Hematopoietic multipotent progenitor cell treated with erythropoietin and hydrocortisone succinate and interleukin-3 and kit ligand, for 8 days (in vitro differentiated cells): ENCODE measurements at regions not wholly inside any gene's neighbourhood (a gene's known extent, or its start where the extent isn't known, plus 50 kb on each side); places are given as distances from the start of the nearest gene placed in this dataset.
"Not testable (repeated sequence)": the region's sequence is repeated elsewhere in the genome, so short reads cannot be mapped to it uniquely, and the experiment has no call there.

Source experiments
- DNase-seq: peaks from one replicate; pipeline ENCODE4 v3.0.0-alpha.2; 2015

DNA sequence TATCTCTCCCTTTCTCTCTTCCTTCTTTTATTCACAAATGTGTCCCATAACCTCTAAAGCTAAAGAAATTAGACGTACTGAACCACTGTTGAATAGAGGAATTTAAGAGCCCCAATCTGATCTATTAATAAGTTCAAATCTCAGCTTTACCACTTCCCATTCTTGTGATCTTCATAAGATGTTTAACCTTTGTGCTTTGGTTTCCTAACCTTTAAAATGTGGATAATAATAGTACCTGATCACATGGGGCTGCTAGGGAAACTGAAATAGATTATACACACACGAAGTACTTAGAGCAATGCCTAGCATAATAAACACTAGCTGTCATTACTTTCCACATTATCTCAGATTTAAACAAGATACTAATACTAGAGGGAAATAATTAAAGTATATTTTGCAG lies 324.3 kb upstream of the SEMA6A start:
- no peak for DNase-seq

DNA sequence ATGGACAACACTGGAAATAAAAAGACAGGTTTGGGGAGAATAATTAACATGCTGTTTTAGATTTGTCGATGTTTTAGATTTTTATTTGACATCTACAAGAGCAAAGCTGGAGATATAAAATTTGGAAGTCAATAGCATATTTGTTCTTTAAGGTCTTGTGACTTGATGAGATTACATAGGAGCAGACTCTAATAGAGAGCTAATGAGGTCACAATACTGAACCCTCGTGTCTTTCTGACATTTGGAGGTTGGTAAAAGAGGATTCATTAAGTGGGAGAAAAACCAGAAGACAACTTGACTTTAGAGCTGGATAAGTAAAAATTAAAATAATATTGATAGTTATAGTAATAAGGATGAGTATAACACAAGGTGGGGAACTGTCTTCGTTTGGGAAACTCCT lies 322.7 kb upstream of the SEMA6A start:
- DNase-seq = no peak

DNA sequence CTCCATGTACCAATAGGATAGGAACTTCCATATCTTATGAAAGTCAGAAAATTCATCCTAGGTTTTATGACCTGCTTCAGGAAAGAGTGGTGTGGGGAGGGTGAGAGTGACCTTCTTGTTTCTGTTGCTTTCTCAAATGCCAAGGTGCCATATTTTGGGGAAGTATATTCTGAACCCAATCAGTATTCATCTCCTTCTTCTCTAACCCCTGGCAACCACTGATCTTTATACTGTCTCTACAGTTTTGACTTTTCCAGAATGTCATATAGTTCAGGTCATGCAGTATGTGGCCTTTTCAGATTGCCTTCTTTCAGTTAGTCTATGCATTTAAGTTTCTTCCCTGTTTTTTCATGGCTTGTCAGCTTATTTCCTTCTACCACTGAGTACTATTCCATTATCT lies 321.4 kb upstream of the SEMA6A start:
- no peak for DNase-seq

DNA sequence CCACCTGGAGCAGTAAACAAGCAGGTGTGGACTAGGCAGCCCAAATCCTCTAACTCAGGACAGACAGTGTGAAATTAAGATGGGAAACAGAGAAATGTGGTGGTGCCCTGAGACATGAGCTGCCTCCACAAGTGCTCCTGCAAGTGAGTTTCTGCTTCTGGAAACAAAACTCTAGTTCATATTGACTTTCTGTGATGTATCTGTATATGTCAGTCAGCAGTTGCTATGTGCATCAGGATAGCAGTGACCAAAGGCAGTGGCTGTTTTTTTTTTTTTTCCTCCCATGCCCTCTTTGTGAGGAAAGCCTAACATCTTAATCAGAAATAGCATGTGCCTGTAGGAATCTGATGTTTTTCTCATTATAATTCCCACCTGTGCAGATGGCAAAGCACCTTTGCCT lies 318.4 kb upstream of the SEMA6A start:
- DNase-seq = no peak

DNA sequence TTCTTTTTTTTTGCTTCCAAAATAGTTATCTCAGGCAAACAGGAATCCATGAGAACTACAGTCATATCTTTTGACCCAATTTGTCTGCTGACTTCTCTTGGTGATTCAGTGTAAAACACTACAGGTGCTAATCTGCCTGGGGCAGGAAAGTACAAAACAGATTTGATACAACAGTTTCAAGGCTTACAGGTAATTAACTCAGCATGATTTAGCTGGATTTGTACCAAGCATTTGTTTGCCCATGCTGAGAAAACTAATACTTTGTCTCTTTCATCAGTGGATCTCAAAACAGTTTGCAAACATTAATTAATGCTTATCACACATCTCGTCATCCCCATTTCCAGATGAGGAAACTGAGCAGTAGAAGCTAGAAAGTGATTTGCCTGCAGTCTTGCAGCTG lies 312.5 kb upstream of the SEMA6A start:
- DNase-seq = no peak

DNA sequence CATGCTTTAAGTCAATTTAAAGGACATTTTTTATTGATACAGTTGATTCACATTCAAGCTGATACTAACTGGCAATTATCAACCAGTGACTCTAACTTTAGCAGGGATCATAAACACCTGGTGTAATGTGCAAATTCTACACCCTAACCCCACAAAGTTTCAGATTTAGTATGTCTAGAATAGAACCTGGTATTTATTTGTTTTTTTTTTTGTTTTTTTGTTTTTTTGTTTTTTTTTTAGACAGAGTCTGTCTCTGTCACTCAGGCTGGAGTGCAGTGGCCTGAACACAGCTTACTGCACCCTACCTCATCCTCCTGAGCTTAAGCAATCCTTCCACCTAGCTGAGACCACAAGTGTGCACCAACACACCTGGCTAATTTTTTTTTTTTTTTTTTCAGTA lies 311.2 kb upstream of the SEMA6A start:
- no peak for DNase-seq

DNA sequence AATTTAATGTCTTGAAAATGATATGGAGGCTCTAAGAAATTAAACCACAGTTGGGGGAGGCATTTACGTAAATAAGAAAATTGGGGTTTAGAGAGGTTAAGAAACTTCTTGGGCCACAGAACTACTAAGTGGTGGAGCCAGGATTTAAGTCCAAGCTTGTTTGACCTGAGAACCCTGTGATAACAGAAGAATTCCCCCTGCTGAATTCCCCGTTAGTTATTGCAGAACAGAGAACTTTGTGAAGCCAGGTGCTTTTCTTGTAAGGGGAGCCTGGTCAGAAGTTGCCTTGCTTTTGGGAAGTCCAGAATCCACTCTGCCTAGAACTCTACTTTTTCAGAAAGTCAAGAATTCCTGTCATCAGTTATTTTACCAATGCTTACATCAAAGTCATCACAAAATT lies 309.3 kb upstream of the SEMA6A start:
- no peak for DNase-seq

DNA sequence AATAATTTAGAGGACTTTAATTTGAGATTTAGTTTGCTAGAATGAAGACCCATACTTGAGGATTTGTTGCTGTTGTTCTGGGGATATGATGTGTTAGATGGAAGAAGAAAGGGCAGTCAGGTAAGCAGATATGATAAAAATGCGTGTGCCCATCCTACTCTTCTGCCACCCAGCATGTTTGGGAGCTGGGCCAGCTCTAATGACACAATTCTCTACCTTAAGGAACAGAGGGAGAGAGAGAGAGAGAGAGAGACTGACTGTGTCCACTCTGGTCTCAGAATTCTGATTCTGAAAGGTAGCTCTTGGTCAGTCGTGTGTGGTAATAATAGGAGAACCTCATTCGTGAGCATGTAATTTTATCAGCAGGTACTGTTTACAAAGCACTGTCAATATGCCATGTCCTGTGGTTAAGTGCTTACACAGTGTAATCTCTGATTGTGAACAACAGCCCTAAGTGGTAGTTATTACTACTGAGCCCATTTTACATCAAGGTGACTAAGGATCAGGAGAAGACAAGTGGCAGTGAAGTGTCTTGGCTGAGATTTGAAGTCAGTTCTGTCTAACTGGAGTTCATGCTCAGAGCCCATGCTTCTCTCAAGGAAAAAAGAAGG lies 307.4 kb upstream of the SEMA6A start:
- DNase-seq = no peak

DNA sequence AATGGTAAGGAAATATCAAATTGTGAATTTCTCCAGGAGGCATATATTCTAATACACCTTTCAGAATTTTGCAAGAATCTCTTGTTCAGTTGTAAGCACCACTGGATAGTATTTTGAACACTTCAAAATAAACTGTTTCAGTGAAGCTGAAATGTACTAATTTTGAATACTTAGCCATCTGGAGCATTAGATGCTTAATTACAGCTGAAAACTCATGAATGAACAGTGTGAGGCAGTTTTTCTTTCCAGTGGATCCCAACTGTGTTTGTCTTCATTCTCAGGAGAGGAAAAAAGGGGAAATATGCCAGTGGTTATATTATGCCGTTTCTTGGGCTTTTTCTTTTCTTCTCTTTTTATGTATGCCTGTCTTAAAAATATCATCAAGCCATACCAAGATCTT lies 306.0 kb upstream of the SEMA6A start:
- no peak for DNase-seq

DNA sequence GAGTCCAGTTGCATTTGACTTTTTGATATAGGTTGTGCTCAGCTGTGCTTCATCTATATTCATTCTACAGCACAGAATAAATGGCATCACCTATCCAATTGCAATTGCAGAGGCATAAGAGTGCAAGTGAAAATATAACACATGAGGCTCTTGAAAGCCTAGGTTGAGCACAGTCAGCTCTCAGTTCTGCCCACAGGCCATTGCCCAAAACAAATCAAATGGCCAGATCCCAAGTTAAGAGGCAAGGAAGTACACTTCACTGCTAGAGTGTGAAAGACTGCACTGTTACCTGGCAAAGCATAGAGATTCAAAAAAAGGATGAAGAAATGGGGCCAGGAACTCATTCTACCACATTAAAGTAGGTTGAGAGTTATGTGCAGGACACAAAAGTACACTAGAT lies 305.5 kb upstream of the SEMA6A start:
- DNase-seq = no peak

DNA sequence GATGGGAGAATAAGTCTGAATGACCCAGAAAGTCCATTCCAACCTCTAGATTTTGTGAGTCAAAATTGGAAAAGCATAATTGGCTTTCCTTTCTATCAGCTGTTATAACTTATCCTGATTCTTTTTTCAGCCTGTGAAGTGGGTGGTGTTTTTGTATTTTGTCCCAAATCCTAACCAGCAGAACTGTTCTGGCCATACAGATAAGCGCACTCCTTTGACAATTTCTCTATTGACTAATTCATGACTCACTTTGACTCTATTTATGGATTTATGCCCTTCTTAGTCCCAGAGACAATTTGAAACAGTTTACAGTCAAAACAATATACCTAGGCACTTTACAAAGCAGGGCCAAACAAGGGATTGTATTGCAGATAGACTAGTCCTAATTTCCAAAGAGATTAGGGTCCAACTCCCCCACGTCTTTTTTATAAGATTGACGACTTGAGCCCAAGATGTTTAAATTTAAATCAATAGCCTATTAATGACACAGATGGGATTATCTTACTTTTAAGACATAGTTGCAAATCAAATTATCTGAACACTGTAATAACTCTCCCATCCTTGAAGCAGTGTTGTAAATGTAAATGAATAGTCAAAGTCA lies 301.7 kb upstream of the SEMA6A start:
- DNase-seq = no peak

DNA sequence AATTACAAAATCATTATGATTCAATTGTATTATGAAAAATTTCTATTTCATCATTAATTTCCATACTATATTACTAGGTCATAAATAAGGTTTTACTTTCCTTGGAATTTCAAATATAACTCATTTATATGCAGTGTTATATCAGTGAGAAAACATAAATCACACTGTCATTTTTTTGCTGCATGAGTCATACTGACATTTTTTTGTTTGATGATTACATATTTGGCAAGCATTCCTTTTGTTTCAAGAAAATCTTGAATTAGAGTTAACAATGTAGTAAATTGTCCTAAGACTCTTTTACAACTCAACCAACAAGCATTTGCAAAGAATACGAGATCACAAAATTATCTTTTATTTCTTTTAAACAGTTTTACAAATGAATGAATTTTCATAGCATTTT lies 298.4 kb upstream of the SEMA6A start:
- no peak for DNase-seq

DNA sequence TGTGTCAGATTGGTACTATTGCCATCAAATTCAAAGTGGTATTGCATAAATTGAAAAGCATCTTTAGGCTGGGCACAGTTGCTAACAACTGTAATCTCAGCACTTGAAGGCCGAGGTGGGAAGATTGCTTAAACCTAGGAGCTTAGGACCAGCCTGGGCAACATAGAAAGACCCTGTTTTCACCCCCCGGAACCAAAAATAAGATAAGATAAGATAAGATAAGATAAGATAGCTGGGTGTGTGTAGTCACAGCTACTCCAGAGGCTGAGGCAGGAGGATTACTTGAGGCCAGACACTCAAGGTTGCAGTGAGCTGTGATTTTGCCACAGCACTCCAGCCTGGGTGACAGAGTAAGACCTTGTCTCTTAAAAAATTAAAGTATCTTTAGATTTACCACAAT lies 297.9 kb upstream of the SEMA6A start:
- DNase-seq = no peak

DNA sequence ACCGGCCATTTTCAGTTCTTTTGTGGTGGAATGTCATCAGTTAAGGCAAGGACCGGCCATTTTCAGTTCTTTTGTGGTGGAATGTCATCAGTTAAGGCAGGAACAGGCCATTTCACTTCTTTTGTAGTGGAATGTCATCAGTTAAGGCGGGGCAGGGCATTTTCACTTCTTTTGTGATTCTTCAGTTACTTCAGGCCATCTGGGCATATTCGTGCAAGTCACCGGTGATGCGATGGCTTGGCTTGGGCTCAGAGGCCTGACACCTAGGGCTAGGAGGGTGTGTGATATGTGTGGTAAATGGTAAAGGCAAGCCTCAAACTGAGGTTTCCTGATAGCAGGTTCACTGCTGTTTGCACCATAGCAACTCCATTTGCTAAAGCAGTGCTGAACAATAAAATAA lies 293.2 kb upstream of the SEMA6A start:
- not testable (repeated sequence) for DNase-seq

DNA sequence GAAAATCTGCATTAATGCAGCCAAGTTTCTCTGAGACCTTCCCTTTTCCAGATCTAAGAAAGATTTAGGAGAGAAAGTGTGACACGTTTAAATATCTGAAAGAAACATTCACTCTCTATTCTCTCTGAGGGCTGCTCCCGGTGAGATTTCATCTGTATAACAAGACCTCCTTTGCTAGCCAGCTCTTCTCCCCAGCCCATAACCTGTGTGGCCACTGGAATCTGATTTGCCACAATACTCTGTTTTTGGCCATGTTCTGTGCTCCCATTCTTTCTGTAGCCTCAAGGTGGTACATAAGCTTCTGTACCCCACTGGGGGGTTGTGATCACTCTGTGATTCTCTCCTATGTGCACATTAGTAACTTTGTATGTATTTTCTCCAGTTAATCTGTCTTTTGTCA lies 291.0 kb upstream of the SEMA6A start:
- DNase-seq = no peak

DNA sequence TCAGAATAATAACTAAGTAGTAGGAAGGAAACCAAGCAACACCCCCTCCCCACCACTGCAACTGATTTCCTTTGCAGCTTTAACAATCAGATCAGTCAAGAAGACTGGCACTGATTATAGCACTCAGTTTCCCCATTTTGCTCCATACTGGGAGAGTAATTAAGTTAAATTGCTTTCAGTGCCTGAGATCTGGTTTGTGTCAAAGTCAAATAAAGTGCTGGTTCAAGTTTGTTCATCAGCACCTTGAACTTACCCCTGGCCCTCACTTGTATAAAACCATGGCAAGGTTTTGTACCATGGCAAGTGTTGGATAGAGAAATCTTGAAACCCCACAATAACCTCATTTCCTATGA lies 290.2 kb upstream of the SEMA6A start:
- no peak for DNase-seq

DNA sequence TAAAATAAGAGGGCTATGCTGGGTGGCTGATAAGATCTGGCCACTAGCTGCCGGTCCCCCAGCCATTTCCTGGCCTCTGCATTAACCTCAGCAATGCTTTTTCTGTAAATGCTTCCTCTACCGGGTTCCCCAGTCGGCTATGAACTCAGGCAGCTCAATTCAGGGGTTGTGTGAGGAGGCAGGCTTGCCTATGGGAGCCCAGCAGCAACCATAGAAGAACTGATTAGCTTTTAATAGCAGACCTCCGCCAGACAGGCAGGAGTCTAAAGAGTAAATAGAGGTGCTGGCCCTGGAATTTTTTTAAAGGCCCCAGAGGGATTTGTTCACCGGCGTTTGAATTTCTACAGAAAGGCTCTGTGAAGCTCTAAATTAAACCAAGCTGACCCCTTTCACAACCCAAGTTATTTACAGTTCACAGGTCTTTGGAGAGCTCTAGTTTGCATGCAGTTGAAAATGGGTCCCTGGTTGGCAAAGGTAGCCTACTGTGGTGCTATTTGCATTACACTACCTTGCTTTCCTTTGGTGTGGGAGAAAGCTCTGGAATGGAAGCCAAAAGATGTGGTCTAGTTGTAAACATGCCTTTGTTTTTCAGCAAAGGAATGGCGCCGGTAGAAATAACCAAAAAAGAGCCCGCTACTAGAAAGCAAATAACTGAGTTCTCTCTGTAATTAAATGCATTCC lies 289.7 kb upstream of the SEMA6A start:
- no peak for DNase-seq

DNA sequence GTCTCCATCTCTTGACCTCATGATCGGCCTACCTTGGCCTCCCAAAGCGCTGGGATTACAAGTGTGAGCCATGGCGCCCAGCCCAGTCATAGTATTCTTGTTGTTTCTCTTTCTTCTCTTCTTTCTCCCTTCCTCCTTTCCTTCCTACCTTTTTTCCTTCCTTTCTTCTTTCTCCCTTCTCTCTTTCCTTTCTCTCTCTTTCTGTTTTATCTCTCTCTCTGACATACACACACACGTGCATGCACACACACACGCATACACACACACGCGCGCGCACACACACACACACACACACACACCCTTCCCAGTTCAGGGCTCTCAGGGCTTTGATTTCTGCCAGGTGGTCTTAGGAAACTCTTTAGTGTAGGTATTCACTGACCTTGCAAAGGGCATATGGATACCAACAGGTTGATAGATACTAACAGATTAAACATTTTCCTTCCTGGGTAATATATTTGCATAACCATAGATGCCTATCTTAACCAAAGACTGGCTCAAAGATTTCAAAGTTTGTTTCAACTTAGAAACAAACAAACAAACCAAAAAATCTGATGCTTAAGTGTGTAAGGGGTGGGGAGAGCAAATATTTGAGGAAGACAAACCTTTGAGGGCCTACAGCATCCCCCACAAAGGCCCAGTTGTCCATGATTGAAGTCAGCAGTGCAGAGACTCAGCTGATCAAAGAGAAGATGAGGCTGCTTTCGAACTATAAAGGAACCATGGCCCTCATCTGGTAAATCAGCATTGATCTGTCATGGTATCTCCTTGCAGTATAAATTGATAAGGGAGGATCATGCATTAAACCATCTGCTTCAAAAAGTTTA lies 288.2 kb upstream of the SEMA6A start:
- DNase-seq = no peak

DNA sequence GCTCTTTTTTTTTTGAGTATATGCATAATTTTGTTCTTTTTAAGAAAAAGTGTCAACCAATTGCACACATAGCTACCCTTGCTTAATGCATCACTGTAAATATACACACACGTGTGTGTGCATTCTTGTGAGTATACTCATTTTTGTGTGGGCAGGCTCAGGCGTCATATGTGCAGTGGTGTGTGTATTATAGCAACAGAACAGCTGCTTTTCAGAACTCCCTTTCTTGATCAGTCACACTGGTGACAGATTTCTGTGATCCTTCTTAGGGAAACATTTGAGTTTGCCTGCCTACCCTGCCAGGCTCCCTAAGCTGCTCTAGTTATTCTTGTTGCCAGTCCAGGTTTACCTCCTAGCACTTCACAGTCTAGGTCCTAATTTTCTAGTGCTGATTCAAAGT lies 287.0 kb upstream of the SEMA6A start:
- DNase-seq = no peak

DNA sequence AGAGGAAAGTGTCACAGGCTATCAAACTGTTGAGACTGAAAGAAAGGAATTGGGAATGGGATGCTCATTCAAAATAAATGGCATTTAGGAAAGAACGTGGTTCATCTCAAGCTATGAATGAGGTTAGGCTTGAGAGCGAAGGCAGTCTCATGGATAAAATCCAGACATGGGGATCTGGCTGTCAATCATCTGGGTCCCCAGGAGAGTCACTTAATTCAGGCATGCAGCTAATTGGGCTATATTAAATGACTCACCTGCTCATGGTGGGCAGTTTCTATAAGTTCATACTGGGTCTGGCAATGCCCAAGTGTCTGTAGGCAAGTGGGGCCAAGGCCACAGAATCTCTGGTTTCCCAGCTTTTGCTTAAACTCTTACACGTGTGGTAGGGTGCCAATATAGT lies 286.5 kb upstream of the SEMA6A start:
- no peak for DNase-seq

DNA sequence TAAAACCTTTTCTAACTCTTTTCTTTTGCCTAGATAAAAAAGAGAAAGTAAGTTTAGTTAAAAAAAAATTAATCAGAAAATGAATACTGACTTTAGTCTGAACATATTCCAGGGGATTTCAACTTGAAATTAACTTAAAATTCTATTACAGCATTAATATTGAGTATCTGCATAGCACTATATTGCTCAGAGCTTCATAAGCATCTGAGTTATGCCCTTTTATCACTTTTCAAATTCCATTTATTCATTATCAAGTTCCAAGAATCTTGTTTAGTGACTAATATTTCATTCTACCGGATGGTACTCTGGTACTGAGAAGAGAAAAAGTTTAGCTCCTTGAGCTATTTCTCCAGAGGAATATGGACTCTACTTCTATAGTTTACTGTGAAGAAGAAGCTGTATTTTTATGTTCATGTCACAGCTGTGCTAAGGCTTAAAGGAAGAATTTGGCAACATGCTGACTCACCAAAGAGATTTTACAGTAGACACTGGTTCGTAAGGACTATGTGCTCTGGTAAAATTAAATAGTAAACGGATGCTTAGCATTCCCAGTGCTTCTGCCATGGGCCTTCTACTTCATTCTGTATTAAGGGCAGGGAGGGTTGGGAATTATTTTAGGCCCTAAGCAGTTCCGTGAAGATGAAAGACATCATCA lies 285.2 kb upstream of the SEMA6A start:
- DNase-seq = no peak

DNA sequence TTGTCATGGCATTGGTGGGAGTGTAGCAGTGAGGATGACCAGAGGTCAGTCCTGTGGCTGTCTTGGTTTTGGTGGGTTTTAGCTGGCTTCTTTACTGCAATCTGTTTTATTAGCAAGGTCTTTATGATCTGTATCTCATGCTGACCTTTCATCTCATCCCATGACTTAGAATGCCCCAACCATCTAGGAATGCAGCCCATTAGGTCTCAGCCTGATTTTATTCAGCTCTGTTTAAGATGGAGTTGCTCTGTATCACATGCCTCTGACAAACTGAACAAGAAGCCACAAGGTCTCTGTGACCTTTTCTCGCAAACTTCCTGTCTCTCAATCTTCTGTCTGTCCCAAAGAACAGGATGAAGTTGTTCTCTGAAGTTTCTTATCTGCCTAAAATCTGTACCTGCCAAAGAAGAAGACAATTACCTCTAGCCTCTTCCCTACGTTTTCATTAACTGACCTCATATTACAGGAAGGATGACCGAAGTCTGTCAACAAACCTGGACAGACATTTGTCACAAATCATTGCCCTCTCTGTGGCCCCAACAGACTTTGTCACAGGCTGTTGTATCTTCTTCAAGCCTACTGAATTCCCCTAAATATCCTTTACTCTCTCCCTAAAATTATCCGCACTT lies 284.2 kb upstream of the SEMA6A start:
- DNase-seq = no peak

DNA sequence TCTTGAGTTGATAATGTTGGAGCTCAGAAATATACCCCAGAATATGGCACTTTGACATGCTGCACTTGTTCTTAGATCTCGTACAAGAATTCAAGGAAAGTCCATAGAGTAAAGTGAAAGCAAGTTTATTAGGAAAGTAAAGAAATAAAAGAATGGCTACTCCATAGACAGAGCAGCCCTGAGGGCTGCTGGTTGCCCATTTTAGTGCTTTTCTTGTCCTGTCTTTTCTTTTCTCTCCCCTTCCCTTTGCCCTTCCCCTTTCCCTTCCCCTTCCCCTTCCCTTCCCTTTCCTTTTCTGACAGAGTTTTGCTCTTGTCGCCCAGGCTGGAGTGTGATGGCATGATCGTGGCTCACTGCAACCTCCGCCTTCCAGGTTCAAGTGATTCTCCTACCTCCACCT lies 283.4 kb upstream of the SEMA6A start:
- DNase-seq = not testable (repeated sequence)
